ENCODE measurements at regions not wholly inside any gene's neighbourhood (a gene's known extent, or its start where the extent isn't known, plus 50 kb on each side); places are given as distances from the start of the nearest gene placed in this dataset.

DNA sequence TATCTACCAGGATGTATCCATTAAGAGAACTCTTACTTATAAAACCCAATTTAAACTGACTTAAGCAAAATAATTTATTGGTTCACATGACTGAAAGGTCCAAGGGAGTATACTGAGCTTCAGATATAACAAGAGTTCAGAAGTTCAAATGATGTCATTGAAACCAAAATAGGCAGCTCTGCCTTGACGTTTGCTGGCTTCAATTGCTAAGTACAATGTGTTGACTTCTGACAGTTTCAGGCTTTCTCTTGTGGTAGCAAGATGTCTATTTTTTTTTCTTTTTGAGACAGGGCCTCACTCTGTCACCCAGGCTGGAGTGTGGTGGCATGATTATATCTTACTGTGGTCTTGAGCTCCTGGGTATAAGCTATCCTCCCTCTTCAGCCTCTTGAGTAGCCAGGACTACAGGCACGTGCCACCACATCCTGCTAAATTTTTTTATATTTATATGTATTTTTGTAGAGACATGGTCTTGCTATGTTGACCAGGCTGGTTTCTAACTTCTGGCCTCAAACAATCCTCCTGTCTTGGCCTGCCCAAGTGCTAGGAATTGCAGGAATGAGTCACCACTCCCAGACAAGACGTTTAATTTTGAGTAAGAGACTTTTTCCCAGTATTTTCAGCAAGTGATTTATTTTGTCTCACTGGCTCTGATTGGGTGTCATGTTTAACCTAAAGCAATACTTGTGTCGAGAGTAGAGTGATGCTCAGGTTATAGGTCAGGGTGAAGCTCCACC is 184.8 kb downstream of the NR4A2 start:
- H3K9me3 Mint-ChIP-seq: no peaks in the 10 kb centered on the region; the same call in 2 of the 3 replicates
- H3K36me3 Mint-ChIP-seq (ENCODE audit: low read depth): peaks cover 7% of the 10 kb centered on the region; the same call in 2 of the 3 replicates
- H3K27ac Mint-ChIP-seq: no peak overlapping the region
- H3K4me1 Mint-ChIP-seq: no peaks in the 10 kb centered on the region
- no peak for TF ChIP-seq POLR2AphosphoS5 (IDR thresholded peaks at IDR 0.05; ENCODE audit: low read depth)
- Histone ChIP-seq H3K27ac (ENCODE audit: low read depth) (no peak overlapping the region), H3K4me1 (ENCODE audit: insufficient read depth) (no peaks in the 10 kb centered on the region), H3F3A (replicated peaks; ENCODE audit: low read depth) (no peaks in the 10 kb centered on the region), H3K79me2 (replicated peaks; ENCODE audit: insufficient read depth) (no peaks in the 10 kb centered on the region), H4K20me1 (replicated peaks; ENCODE audit: insufficient read depth) (no peaks in the 10 kb centered on the region), H3K4me2 (no peak overlapping the region), H3K9me2 (ENCODE audit: insufficient read depth) (peaks cover 5% of the 10 kb centered on the region; the same call in 1 of the 2 replicates), H3K4me3 (no peak overlapping the region), H3K27me3 (ENCODE audit: insufficient read depth) (no peaks in the 10 kb centered on the region), H3K36me3 (ENCODE audit: insufficient read depth) (0 out of 2 replicates have a peak, but pooled peaks cover 3% of the 10 kb centered on the region), H2AFZ (no peak overlapping the region)
- ATAC-seq (no peak), DNase-seq (ENCODE audit: low spot score) (no peak)
- no peaks in the 10 kb centered on the region for H3K27me3 Mint-ChIP-seq (ENCODE audit: insufficient read depth, low read depth, poor library complexity)
- H3K4me3 Mint-ChIP-seq: no peak overlapping the region

DNA sequence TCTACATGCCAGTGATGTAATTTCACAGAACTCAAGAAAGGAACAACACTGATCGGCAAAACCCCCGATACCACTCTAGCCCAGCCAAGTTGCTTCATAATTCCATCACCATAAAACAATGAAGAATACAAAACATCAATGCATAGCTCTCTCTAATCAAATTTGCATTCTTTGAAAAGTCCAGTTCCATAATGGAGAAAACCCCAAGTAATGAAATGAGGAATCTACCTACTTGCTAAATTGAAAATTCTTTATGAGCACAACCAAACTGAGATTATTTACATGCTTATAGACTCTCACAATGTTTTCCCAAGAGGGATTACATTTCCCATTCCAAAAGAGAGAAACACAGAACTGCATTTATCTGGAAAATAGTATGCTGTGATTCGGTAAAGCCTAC is 186.5 kb downstream of the NR4A2 start:
- no peaks in the 10 kb centered on the region for H3K27me3 ChIP-seq (ENCODE audit: insufficient read depth)
- no peak overlapping the region for H3K27ac Mint-ChIP-seq
- H3K27me3 Mint-ChIP-seq (ENCODE audit: insufficient read depth, low read depth, poor library complexity): no peaks in the 10 kb centered on the region
- no peak overlapping the region for H2AFZ ChIP-seq
- H3K36me3 Mint-ChIP-seq (ENCODE audit: low read depth): peaks cover 9% of the 10 kb centered on the region; the same call in 2 of the 3 replicates
- H3K4me1 Mint-ChIP-seq: no peaks in the 10 kb centered on the region
- no peak overlapping the region for H3K27ac ChIP-seq (ENCODE audit: low read depth)
- H3K4me3 Mint-ChIP-seq: no peak overlapping the region
- peaks cover 5% of the 10 kb centered on the region; the same call in 1 of the 2 replicates for H3K9me2 ChIP-seq (ENCODE audit: insufficient read depth)
- no peak for TF ChIP-seq EZH2phosphoT487 (IDR thresholded peaks at IDR 0.05; ENCODE audit: unreplicated experiment)
- no peak overlapping the region for H3K4me2 ChIP-seq
- DNase-seq (ENCODE audit: low spot score) (no peak), ATAC-seq (no peak)
- no peaks in the 10 kb centered on the region; the same call in 2 of the 3 replicates for H3K9me3 Mint-ChIP-seq
- H3K36me3 ChIP-seq (ENCODE audit: insufficient read depth): 0 out of 2 replicates have a peak, but pooled peaks cover 3% of the 10 kb centered on the region
- no peaks in the 10 kb centered on the region for H3K79me2 ChIP-seq (replicated peaks; ENCODE audit: insufficient read depth)
- H3F3A ChIP-seq (replicated peaks; ENCODE audit: low read depth): no peaks in the 10 kb centered on the region
- no peaks in the 10 kb centered on the region for H3K4me1 ChIP-seq (ENCODE audit: insufficient read depth)
- no peak overlapping the region for H3K4me3 ChIP-seq
- H4K20me1 ChIP-seq (replicated peaks; ENCODE audit: insufficient read depth): no peaks in the 10 kb centered on the region

DNA sequence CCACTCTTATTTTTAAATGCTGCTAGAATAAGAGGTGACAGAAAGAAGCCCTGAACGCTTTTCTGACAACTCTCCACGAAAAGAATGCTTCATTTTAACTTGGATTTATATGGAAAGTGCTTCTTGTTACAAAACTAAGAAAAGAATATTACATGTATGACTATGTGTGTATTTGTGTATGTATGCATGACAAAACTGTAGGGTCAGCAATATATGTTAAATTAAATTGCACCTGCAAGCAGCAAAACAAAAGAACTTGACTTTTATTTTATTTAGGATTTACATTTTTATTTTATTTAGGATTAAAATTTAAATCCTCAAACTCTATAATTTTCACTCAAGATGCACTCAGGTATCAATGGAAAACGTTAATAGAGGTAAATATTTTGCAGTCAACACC is 187.1 kb downstream of the NR4A2 start:
- H3K27me3 Mint-ChIP-seq (ENCODE audit: insufficient read depth, low read depth, poor library complexity): no peaks in the 10 kb centered on the region
- ATAC-seq: no peak
- TF ChIP-seq, protein P1, sequence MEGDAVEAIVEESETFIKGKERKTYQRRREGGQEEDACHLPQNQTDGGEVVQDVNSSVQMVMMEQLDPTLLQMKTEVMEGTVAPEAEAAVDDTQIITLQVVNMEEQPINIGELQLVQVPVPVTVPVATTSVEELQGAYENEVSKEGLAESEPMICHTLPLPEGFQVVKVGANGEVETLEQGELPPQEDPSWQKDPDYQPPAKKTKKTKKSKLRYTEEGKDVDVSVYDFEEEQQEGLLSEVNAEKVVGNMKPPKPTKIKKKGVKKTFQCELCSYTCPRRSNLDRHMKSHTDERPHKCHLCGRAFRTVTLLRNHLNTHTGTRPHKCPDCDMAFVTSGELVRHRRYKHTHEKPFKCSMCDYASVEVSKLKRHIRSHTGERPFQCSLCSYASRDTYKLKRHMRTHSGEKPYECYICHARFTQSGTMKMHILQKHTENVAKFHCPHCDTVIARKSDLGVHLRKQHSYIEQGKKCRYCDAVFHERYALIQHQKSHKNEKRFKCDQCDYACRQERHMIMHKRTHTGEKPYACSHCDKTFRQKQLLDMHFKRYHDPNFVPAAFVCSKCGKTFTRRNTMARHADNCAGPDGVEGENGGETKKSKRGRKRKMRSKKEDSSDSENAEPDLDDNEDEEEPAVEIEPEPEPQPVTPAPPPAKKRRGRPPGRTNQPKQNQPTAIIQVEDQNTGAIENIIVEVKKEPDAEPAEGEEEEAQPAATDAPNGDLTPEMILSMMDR (conservative IDR thresholded peaks at IDR 0.05; ENCODE audit: low read depth in 2 of 2): no peak
- TF ChIP-seq ZNF331 (CRISPR knock-in tag; IDR thresholded peaks at IDR 0.05; ENCODE audit: low read depth) (no peak), EZH2phosphoT487 (IDR thresholded peaks at IDR 0.05; ENCODE audit: unreplicated experiment) (no peak), ZNF114 (CRISPR knock-in tag; IDR thresholded peaks at IDR 0.05) (no peak), NANOG (IDR thresholded peaks at IDR 0.05; ENCODE audit: borderline replicate concordance) (no peak), JUNB (IDR thresholded peaks at IDR 0.05; ENCODE audit: unreplicated experiment) (no peak), EZH2 (IDR thresholded peaks at IDR 0.05; ENCODE audit: low read depth, unreplicated experiment) (no peak), POLR2AphosphoS5 (IDR thresholded peaks at IDR 0.05; ENCODE audit: low read depth) (no peak), STAT1 (IDR thresholded peaks at IDR 0.05; ENCODE audit: unreplicated experiment) (no peak), CREB1 (CRISPR knock-in tag; IDR thresholded peaks at IDR 0.05; ENCODE audit: low read depth) (no peak)
- TF ChIP-seq, protein P2, sequence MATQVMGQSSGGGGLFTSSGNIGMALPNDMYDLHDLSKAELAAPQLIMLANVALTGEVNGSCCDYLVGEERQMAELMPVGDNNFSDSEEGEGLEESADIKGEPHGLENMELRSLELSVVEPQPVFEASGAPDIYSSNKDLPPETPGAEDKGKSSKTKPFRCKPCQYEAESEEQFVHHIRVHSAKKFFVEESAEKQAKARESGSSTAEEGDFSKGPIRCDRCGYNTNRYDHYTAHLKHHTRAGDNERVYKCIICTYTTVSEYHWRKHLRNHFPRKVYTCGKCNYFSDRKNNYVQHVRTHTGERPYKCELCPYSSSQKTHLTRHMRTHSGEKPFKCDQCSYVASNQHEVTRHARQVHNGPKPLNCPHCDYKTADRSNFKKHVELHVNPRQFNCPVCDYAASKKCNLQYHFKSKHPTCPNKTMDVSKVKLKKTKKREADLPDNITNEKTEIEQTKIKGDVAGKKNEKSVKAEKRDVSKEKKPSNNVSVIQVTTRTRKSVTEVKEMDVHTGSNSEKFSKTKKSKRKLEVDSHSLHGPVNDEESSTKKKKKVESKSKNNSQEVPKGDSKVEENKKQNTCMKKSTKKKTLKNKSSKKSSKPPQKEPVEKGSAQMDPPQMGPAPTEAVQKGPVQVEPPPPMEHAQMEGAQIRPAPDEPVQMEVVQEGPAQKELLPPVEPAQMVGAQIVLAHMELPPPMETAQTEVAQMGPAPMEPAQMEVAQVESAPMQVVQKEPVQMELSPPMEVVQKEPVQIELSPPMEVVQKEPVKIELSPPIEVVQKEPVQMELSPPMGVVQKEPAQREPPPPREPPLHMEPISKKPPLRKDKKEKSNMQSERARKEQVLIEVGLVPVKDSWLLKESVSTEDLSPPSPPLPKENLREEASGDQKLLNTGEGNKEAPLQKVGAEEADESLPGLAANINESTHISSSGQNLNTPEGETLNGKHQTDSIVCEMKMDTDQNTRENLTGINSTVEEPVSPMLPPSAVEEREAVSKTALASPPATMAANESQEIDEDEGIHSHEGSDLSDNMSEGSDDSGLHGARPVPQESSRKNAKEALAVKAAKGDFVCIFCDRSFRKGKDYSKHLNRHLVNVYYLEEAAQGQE (IDR thresholded peaks at IDR 0.05; ENCODE audit: unreplicated experiment): no peak
- TF ChIP-seq, protein P3, sequence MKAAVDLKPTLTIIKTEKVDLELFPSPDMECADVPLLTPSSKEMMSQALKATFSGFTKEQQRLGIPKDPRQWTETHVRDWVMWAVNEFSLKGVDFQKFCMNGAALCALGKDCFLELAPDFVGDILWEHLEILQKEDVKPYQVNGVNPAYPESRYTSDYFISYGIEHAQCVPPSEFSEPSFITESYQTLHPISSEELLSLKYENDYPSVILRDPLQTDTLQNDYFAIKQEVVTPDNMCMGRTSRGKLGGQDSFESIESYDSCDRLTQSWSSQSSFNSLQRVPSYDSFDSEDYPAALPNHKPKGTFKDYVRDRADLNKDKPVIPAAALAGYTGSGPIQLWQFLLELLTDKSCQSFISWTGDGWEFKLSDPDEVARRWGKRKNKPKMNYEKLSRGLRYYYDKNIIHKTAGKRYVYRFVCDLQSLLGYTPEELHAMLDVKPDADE (IDR thresholded peaks at IDR 0.05): no peak

More for the DNA sequence above, 187.1 kb downstream of the NR4A2 start:
- Histone ChIP-seq H3K4me1 (ENCODE audit: insufficient read depth) (no peaks in the 10 kb centered on the region), H2AFZ (no peak overlapping the region), H3F3A (replicated peaks; ENCODE audit: low read depth) (no peaks in the 10 kb centered on the region), H3K4me3 (no peak overlapping the region), H4K20me1 (replicated peaks; ENCODE audit: insufficient read depth) (no peaks in the 10 kb centered on the region), H3K27me3 (ENCODE audit: insufficient read depth) (no peaks in the 10 kb centered on the region), H3K27ac (ENCODE audit: low read depth) (no peak overlapping the region), H3K36me3 (ENCODE audit: insufficient read depth) (0 out of 2 replicates have a peak, but pooled peaks cover 3% of the 10 kb centered on the region), H3K4me2 (no peak overlapping the region), H3K9me2 (ENCODE audit: insufficient read depth) (0 out of 2 replicates have a peak, but pooled peaks cover under 1% of the 10 kb centered on the region), H3K79me2 (replicated peaks; ENCODE audit: insufficient read depth) (no peaks in the 10 kb centered on the region)
- no peak overlapping the region for H3K27ac Mint-ChIP-seq
- no peaks in the 10 kb centered on the region for H3K4me1 Mint-ChIP-seq
- no peaks in the 10 kb centered on the region for H3K9me3 Mint-ChIP-seq
- H3K4me3 Mint-ChIP-seq: no peak overlapping the region
- peaks cover 9% of the 10 kb centered on the region; the same call in 2 of the 3 replicates for H3K36me3 Mint-ChIP-seq (ENCODE audit: low read depth)
- no peak for DNase-seq (ENCODE audit: low spot score)

Measured in GM23338 (cell line).